Mesodermal cell (in vitro differentiated cells): ENCODE measurements at regions not wholly inside any gene's neighbourhood (a gene's known extent, or its start where the extent isn't known, plus 50 kb on each side); places are given as distances from the start of the nearest gene placed in this dataset.
"Not testable (repeated sequence)": the region's sequence is repeated elsewhere in the genome, so short reads cannot be mapped to it uniquely, and the experiment has no call there.

Source experiments
- H3K27ac ChIP-seq: 2 replicates; pipeline ENCODE4 v1.7.0; 2013; ENCODE audit warnings: mild to moderate bottlenecking, low read depth, low read length, moderate library complexity; ENCODE audit not compliant: severe bottlenecking
- H3K36me3 ChIP-seq: 2 replicates; pipeline ENCODE4 v1.7.1; 2013; ENCODE audit warnings: mild to moderate bottlenecking, low read length, moderate library complexity; ENCODE audit not compliant: control insufficient read depth, insufficient read depth
- H3K4me1 ChIP-seq: one replicate; pipeline ENCODE4 v1.7.1; 2013; ENCODE audit warnings: mild to moderate bottlenecking, low read length; ENCODE audit not compliant: insufficient read depth, control insufficient read depth, poor library complexity, severe bottlenecking
- H3K4me3 ChIP-seq: 2 replicates; pipeline ENCODE4 v1.7.0; 2013; ENCODE audit warnings: low read length, control low read depth, mild to moderate bottlenecking; ENCODE audit not compliant: insufficient read depth, poor library complexity, severe bottlenecking; ENCODE audit errors: extremely low read depth
- H3K9me3 ChIP-seq: 2 replicates; pipeline ENCODE4 v1.7.1; 2013; ENCODE audit warnings: mild to moderate bottlenecking, low read length, moderate library complexity; ENCODE audit not compliant: control insufficient read depth
- WGBS, 2 experiments: methylation state at CpG; one replicate each; pipeline ENCODE4 v1.1.5; 2013; ENCODE audit warnings: missing lambda C conversion rate in 2 of 2; ENCODE audit not compliant: insufficient coverage in 2 of 2; 5-methylcytosine and 5-hydroxymethylcytosine counted together

DNA sequence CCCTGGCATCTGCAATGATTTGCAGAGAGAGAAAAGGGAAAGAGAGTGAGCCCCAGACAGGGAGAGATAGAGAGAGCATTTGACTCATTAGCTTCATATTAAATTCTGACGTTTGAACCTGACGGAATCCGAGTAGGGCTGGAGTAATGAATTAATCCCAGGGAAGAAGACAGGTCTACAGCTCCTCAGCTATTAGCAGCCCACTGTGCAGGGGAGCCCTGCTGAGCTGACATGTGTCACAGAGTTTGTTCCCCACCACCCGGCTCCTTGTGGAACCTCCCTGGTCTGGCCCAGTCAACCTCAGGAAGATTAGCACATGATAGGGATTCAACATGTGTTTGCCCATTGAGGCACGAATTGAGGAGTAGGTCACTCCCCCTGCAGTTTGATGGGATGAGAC, 404.0 kb downstream of the BUD13 start:
- no peak overlapping the region for H3K27ac ChIP-seq
- H3K4me1 ChIP-seq = no peaks in the 10 kb centered on the region
- no peaks in the 10 kb centered on the region for H3K9me3 ChIP-seq
- H3K4me3 ChIP-seq = no peak overlapping the region
- WGBS, 2 experiments = 82 to 93% methylated on average over 5 of the region's 5 CpGs
- H3K36me3 ChIP-seq = no peaks in the 10 kb centered on the region

- Histone ChIP-seq H3K4me1 (no peaks in the 10 kb centered on the region), H3K27ac (no peak overlapping the region), H3K9me3 (no peaks in the 10 kb centered on the region), H3K36me3 (no peaks in the 10 kb centered on the region), H3K4me3 (no peak overlapping the region)
- 62 to 76% methylated on average over 4 of the region's 4 CpGs for WGBS, 2 experiments
Measured at GRCh38 chr11:116366980-116367645, 405.7 kb downstream of the BUD13 start.

GRCh38 chr11:116366451-116366850, 406.3 kb downstream of the BUD13 start:
- Histone ChIP-seq H3K9me3 (no peaks in the 10 kb centered on the region), H3K4me3 (no peak overlapping the region), H3K4me1 (no peaks in the 10 kb centered on the region), H3K36me3 (no peaks in the 10 kb centered on the region), H3K27ac (no peak overlapping the region)
- 77 to 80% methylated on average over 1 of the region's 1 CpG for WGBS, 2 experiments

DNA sequence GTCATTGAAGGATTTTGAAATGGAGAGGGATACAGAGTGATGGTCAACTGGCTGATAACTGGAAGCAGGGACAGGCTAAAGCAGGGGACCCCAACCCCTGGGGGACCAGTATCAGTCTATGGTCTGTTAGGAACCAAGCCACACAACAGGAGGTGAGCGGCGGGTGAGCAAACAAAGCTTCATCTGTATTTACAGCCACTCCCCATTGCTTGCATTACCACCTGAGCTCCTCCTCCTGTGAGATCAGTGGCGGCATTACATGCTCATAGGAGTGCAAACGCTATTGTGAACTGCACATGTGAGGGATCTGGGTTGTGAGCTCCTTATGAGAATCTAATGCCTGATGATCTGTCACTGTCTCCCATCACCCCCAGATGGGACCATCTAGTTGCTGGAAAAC, 407.9 kb downstream of the BUD13 start:
- H3K4me3 ChIP-seq, H3K27ac ChIP-seq, H3K36me3 ChIP-seq, H3K4me1 ChIP-seq, H3K9me3 ChIP-seq: not testable (repeated sequence)
- WGBS, 2 experiments = 86 to 87% methylated on average over 4 of the region's 4 CpGs

GRCh38 chr11:116364348-116364747, 408.4 kb downstream of the BUD13 start:
- Histone ChIP-seq H3K27ac (no peak overlapping the region), H3K36me3 (no peaks in the 10 kb centered on the region), H3K4me3 (no peak overlapping the region), H3K9me3 (no peaks in the 10 kb centered on the region), H3K4me1 (no peaks in the 10 kb centered on the region)
- 95 to 100% methylated on average over 3 to 4 of the region's 4 CpGs for WGBS, 2 experiments

- 86 to 93% methylated on average over 7 to 10 of the region's 11 CpGs for WGBS, 2 experiments
- no peaks in the 10 kb centered on the region for H3K4me1 ChIP-seq
Measured at GRCh38 chr11:116360221-116360941, 412.4 kb downstream of the BUD13 start.

GRCh38 chr11:116357784-116358544, 414.8 kb downstream of the BUD13 start:
- WGBS, 2 experiments = 66 to 76% methylated on average over 21 to 37 of the region's 37 CpGs

More at GRCh38 chr11:116360221-116360941, 412.4 kb downstream of the BUD13 start:
- no peaks in the 10 kb centered on the region for H3K36me3 ChIP-seq
- no peak overlapping the region for H3K4me3 ChIP-seq
- no peaks in the 10 kb centered on the region for H3K9me3 ChIP-seq
- H3K27ac ChIP-seq = no peak overlapping the region

GRCh38 chr11:116356451-116356850, 416.3 kb downstream of the BUD13 start:
- no peaks in the 10 kb centered on the region for H3K4me1 ChIP-seq
- 85 to 90% methylated on average over 4 to 6 of the region's 7 CpGs for WGBS, 2 experiments
- no peaks in the 10 kb centered on the region for H3K36me3 ChIP-seq
- no peak overlapping the region for H3K27ac ChIP-seq
- no peak overlapping the region for H3K4me3 ChIP-seq
- H3K9me3 ChIP-seq = no peaks in the 10 kb centered on the region

More at GRCh38 chr11:116357784-116358544, 414.8 kb downstream of the BUD13 start:
- no peaks in the 10 kb centered on the region for H3K4me1 ChIP-seq
- H3K4me3 ChIP-seq = no peak overlapping the region
- no peaks in the 10 kb centered on the region for H3K36me3 ChIP-seq
- no peak overlapping the region for H3K27ac ChIP-seq
- no peaks in the 10 kb centered on the region for H3K9me3 ChIP-seq

- H3K4me1 ChIP-seq = no peaks in the 10 kb centered on the region
- WGBS, 2 experiments = 67% methylated on average over 1 of the region's 1 CpG; no CpG with 5 or more reads in 1 of the 2 experiments
- H3K27ac ChIP-seq = no peak overlapping the region
- H3K9me3 ChIP-seq = no peaks in the 10 kb centered on the region
- no peaks in the 10 kb centered on the region for H3K36me3 ChIP-seq
- H3K4me3 ChIP-seq = no peak overlapping the region
Measured at GRCh38 chr11:116355104-116355503, 417.7 kb downstream of the BUD13 start.

GRCh38 chr11:116353589-116353988, 419.2 kb downstream of the BUD13 start:
- Histone ChIP-seq H3K36me3 (no peaks in the 10 kb centered on the region), H3K27ac (no peak overlapping the region), H3K4me3 (no peak overlapping the region), H3K4me1 (no peaks in the 10 kb centered on the region), H3K9me3 (no peaks in the 10 kb centered on the region)
- WGBS, 2 experiments = 73 to 78% methylated on average over 2 of the region's 7 CpGs
